ENCODE measurements at regions not wholly inside any gene's neighbourhood (a gene's known extent, or its start where the extent isn't known, plus 50 kb on each side); places are given as distances from the start of the nearest gene placed in this dataset.
"Not testable (repeated sequence)": the region's sequence is repeated elsewhere in the genome, so short reads cannot be mapped to it uniquely, and the experiment has no call there.

DNA sequence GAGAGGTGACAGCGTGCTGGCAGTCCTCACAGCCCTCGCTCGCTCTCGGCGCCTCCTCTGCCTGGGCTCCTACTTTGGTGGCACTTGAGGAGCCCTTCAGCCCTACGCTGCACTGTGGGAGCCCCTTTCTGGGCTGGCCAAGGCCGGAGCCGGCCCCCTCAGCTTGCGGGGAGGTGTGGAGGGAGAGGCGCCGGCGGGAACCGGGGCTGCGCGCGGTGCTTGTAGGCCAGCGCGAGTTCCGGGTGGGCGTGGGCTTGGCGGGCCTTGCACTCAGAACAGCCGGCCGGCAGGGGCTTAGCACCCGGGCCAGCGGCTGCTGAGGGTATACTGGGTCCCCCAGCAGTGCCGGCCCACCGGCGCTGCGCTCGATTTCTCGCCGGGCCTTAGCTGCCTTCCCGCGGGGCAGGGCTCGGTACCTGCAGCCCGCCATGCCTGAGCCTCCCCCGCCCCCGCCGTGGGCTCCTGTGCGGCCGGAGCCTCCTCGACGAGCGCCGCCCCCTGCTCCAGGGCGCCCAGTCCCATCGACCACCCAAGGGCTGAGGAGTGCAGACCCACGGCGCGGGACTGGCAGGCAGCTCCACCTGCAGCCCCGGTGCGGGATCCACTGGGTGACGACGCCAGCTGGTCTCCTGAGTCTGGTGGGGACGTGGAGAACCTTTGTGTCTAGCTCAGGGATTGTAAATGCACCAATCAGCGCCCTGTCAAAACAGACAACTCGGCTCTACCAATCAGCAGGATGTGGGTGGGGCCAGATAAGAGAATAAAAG is 661.0 kb downstream of the ETNK1 start:
- TF ChIP-seq, protein P1, sequence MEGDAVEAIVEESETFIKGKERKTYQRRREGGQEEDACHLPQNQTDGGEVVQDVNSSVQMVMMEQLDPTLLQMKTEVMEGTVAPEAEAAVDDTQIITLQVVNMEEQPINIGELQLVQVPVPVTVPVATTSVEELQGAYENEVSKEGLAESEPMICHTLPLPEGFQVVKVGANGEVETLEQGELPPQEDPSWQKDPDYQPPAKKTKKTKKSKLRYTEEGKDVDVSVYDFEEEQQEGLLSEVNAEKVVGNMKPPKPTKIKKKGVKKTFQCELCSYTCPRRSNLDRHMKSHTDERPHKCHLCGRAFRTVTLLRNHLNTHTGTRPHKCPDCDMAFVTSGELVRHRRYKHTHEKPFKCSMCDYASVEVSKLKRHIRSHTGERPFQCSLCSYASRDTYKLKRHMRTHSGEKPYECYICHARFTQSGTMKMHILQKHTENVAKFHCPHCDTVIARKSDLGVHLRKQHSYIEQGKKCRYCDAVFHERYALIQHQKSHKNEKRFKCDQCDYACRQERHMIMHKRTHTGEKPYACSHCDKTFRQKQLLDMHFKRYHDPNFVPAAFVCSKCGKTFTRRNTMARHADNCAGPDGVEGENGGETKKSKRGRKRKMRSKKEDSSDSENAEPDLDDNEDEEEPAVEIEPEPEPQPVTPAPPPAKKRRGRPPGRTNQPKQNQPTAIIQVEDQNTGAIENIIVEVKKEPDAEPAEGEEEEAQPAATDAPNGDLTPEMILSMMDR (conservative IDR thresholded peaks at IDR 0.05; ENCODE audit: low read length) = not testable (repeated sequence)
- TF ChIP-seq EZH2phosphoT487 (IDR thresholded peaks at IDR 0.05; ENCODE audit: borderline replicate concordance, low read depth, low read length) = not testable (repeated sequence)
